ENCODE measurements at regions not wholly inside any gene's neighbourhood (a gene's known extent, or its start where the extent isn't known, plus 50 kb on each side); places are given as distances from the start of the nearest gene placed in this dataset.

DNA sequence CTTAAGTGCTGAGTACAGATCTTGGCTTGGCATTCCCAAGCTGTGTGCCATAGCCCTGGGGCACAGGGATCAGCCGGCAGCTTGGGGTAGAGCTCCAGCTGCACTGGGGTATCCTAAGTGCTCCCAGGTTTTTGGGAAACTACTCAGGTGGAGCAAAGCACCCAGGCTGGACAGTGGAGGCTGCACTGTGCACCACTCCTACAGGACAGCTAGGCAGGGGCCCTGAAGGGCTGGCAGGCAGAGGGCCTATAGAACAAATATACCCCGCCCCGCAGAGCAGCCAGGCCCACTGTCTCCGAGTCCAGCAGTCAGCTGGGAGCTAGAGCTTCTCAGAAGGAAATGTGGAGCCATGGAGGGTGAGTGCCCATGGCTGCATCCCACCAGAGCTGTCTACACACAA, 691.7 kb upstream of the ADGRL2 start:
- no TSS peak for BruUV-seq (replicated peaks)

DNA sequence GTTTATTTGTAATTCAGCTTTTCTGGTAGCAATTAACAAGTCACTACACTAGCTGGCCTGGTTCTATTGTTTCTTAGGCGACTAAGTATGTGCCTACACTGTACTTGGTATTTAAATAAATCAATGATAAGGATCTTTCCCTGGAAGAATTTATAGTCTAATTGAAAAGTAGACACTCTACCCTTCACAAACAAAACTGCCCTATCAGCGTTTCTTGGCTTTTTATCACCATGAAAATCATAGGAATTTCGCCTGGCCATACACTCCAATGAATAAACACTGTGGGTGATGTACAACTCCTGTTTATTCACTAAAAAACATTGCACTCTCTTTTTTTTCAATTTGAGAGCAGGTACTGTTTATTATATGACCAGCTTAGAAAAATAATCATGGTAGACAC, 702.9 kb upstream of the ADGRL2 start:
- no peak overlapping the region for H3K9ac ChIP-seq (ENCODE audit: insufficient read depth, low read depth, low read length)
- H3K27ac ChIP-seq (ENCODE audit: extremely low read length, insufficient read depth, low read length), result no peak overlapping the region
- ChIA-PET POLR2A (no interaction called here), CTCF (ENCODE audit: low intra/inter-chr PET ratio, low total read pairs) (no interaction called here)
- H3K36me3 ChIP-seq (replicated peaks in 1 of 2; ENCODE audit: control insufficient read depth in 1 of 2, insufficient read depth in 2 of 2, low read length in 2 of 2), result no peaks in the 10 kb centered on the region
- H3K9me3 ChIP-seq (ENCODE audit: low read length), result peaks cover 40% of the 10 kb centered on the region
- no peaks in the 10 kb centered on the region for H4K20me1 ChIP-seq (ENCODE audit: insufficient read depth, low read length)
- H2AFZ ChIP-seq (ENCODE audit: low read length), result no peak overlapping the region
- intact Hi-C loops (cut with micrococcal nuclease; ENCODE audit: unreplicated experiment), result no loop called here
- no peak overlapping the region for H3K4me2 ChIP-seq (ENCODE audit: low read depth, low read length)
- in situ Hi-C loops (cut with HindIII; ENCODE audit: extremely low pct_ligation_motif_present, low pct_unique_long_range_greater_than_20kb), result no loop called here
- no peaks in the 10 kb centered on the region for H3K27me3 ChIP-seq (ENCODE audit: control insufficient read depth in 1 of 2, insufficient read depth in 2 of 2, low read length in 2 of 2)
- FAIRE-seq (no peak), DNase-seq (ENCODE audit: low spot score) (no peak), ATAC-seq (no peak)
- WGBS (ENCODE audit: low lambda C conversion rate), result 1% methylated on average over 3 of the region's 3 CpGs
- no peak overlapping the region for H3K4me3 ChIP-seq (replicated peaks in 1 of 3; ENCODE audit: insufficient read depth in 1 of 3, low read depth in 2 of 3, low read length in 3 of 3)
- H3K79me2 ChIP-seq (ENCODE audit: insufficient read depth, low read length), result no peaks in the 10 kb centered on the region
- no peaks in the 10 kb centered on the region for H3K4me1 ChIP-seq (ENCODE audit: insufficient read depth, low read length)
- BruUV-seq (replicated peaks), result no TSS peak
- TF ChIP-seq ZNF552 (CRISPR knock-in tag; IDR thresholded peaks at IDR 0.05; ENCODE audit: borderline replicate concordance), result no peak
- TF ChIP-seq MAFF (IDR thresholded peaks at IDR 0.05; ENCODE audit: low read depth, low read length), result peak; percentile 75
- TF ChIP-seq ZZZ3 (CRISPR knock-in tag; IDR thresholded peaks at IDR 0.05; ENCODE audit: borderline replicate concordance), result no peak
- TF ChIP-seq, protein P1, sequence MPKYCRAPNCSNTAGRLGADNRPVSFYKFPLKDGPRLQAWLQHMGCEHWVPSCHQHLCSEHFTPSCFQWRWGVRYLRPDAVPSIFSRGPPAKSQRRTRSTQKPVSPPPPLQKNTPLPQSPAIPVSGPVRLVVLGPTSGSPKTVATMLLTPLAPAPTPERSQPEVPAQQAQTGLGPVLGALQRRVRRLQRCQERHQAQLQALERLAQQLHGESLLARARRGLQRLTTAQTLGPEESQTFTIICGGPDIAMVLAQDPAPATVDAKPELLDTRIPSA (CRISPR knock-in tag; IDR thresholded peaks at IDR 0.05; ENCODE audit: borderline replicate concordance), result no peak
- TF ChIP-seq, protein P2, sequence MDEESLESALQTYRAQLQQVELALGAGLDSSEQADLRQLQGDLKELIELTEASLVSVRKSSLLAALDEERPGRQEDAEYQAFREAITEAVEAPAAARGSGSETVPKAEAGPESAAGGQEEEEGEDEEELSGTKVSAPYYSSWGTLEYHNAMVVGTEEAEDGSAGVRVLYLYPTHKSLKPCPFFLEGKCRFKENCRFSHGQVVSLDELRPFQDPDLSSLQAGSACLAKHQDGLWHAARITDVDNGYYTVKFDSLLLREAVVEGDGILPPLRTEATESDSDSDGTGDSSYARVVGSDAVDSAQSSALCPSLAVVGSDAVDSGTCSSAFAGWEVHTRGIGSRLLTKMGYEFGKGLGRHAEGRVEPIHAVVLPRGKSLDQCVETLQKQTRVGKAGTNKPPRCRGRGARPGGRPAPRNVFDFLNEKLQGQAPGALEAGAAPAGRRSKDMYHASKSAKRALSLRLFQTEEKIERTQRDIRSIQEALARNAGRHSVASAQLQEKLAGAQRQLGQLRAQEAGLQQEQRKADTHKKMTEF (CRISPR knock-in tag; IDR thresholded peaks at IDR 0.05), result no peak
- TF ChIP-seq, protein P3, sequence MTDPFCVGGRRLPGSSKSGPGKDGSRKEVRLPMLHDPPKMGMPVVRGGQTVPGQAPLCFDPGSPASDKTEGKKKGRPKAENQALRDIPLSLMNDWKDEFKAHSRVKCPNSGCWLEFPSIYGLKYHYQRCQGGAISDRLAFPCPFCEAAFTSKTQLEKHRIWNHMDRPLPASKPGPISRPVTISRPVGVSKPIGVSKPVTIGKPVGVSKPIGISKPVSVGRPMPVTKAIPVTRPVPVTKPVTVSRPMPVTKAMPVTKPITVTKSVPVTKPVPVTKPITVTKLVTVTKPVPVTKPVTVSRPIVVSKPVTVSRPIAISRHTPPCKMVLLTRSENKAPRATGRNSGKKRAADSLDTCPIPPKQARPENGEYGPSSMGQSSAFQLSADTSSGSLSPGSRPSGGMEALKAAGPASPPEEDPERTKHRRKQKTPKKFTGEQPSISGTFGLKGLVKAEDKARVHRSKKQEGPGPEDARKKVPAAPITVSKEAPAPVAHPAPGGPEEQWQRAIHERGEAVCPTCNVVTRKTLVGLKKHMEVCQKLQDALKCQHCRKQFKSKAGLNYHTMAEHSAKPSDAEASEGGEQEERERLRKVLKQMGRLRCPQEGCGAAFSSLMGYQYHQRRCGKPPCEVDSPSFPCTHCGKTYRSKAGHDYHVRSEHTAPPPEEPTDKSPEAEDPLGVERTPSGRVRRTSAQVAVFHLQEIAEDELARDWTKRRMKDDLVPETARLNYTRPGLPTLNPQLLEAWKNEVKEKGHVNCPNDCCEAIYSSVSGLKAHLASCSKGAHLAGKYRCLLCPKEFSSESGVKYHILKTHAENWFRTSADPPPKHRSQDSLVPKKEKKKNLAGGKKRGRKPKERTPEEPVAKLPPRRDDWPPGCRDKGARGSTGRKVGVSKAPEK (CRISPR knock-in tag; IDR thresholded peaks at IDR 0.05; ENCODE audit: borderline replicate concordance), result no peak
- TF ChIP-seq ZNF430 (CRISPR knock-in tag; IDR thresholded peaks at IDR 0.05), result no peak
- TF ChIP-seq ZNF768 (CRISPR knock-in tag; IDR thresholded peaks at IDR 0.05), result no peak
- peak; percentile 62 to 86; a peak in 3 of 4 replicates for TF ChIP-seq MAFK (conservative IDR thresholded peaks at IDR 0.05 in 1 of 2, IDR thresholded peaks at IDR 0.05 in 1 of 2; ENCODE audit: low read length in 2 of 2)

More for the DNA sequence above, 691.7 kb upstream of the ADGRL2 start:
- POLR2A ChIA-PET, result no interaction called here
- no peak for DNase-seq (ENCODE audit: low spot score)
- Histone ChIP-seq H3K9me3 (ENCODE audit: low read length) (peaks cover 61% of the 10 kb centered on the region), H3K27ac (ENCODE audit: extremely low read length, insufficient read depth, low read length) (no peak overlapping the region), H3K4me1 (ENCODE audit: insufficient read depth, low read length) (no peaks in the 10 kb centered on the region), H3K9ac (ENCODE audit: insufficient read depth, low read depth, low read length) (no peak overlapping the region), H3K4me2 (ENCODE audit: low read depth, low read length) (no peak overlapping the region), H3K4me3 (replicated peaks in 1 of 3; ENCODE audit: insufficient read depth in 1 of 3, low read depth in 2 of 3, low read length in 3 of 3) (no peak overlapping the region), H3K36me3 (replicated peaks in 1 of 2; ENCODE audit: control insufficient read depth in 1 of 2, insufficient read depth in 2 of 2, low read length in 2 of 2) (no peaks in the 10 kb centered on the region), H4K20me1 (ENCODE audit: insufficient read depth, low read length) (no peaks in the 10 kb centered on the region), H3K27me3 (ENCODE audit: control insufficient read depth in 1 of 2, insufficient read depth in 2 of 2, low read length in 2 of 2) (no peaks in the 10 kb centered on the region), H2AFZ (ENCODE audit: low read length) (no peak overlapping the region), H3K79me2 (ENCODE audit: insufficient read depth, low read length) (no peaks in the 10 kb centered on the region)
- CTCF ChIA-PET (ENCODE audit: low intra/inter-chr PET ratio, low total read pairs), result no interaction called here
- FAIRE-seq, result no peak
- WGBS (ENCODE audit: low lambda C conversion rate), result no CpG with 5 or more reads among the region's 4 CpGs
- intact Hi-C loops (cut with micrococcal nuclease; ENCODE audit: unreplicated experiment) (no loop called here), in situ Hi-C loops (cut with HindIII; ENCODE audit: extremely low pct_ligation_motif_present, low pct_unique_long_range_greater_than_20kb) (no loop called here)
- no peak for ATAC-seq
- no peak for TF ChIP-seq RFX1 (IDR thresholded peaks at IDR 0.05)
- no peak for TF ChIP-seq ZFP41 (CRISPR knock-in tag; IDR thresholded peaks at IDR 0.05; ENCODE audit: borderline replicate concordance)
- TF ChIP-seq, protein P4, sequence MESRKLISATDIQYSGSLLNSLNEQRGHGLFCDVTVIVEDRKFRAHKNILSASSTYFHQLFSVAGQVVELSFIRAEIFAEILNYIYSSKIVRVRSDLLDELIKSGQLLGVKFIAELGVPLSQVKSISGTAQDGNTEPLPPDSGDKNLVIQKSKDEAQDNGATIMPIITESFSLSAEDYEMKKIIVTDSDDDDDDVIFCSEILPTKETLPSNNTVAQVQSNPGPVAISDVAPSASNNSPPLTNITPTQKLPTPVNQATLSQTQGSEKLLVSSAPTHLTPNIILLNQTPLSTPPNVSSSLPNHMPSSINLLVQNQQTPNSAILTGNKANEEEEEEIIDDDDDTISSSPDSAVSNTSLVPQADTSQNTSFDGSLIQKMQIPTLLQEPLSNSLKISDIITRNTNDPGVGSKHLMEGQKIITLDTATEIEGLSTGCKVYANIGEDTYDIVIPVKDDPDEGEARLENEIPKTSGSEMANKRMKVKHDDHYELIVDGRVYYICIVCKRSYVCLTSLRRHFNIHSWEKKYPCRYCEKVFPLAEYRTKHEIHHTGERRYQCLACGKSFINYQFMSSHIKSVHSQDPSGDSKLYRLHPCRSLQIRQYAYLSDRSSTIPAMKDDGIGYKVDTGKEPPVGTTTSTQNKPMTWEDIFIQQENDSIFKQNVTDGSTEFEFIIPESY (CRISPR knock-in tag; IDR thresholded peaks at IDR 0.05), result no peak
- no peak for TF ChIP-seq ZNF644 (CRISPR knock-in tag; IDR thresholded peaks at IDR 0.05; ENCODE audit: low read depth)

Data from HepG2 (cell line).